Kidney epithelial cell (primary cell): ENCODE measurements at regions not wholly inside any gene's neighbourhood (a gene's known extent, or its start where the extent isn't known, plus 50 kb on each side); places are given as distances from the start of the nearest gene placed in this dataset.
A peak's percentile ranks its signal among the peaks of the same experiment; 100 is the strongest.

Experiments
- DNase-seq: peaks from one replicate; pipeline ENCODE4 v3.0.0-alpha.2; 2010; ENCODE audit warnings: low read depth
- H3K27me3 ChIP-seq: 2 replicates; pipeline ENCODE4 v1.6.0; 2011; ENCODE audit warnings: low read length; ENCODE audit not compliant: control insufficient read depth, insufficient read depth
- H3K36me3 ChIP-seq: 2 replicates; pipeline ENCODE4 v1.5.1; 2011; ENCODE audit warnings: low read length; ENCODE audit not compliant: control insufficient read depth, insufficient read depth
- H3K4me3 ChIP-seq: 2 replicates; pipeline ENCODE4 v1.5.1; 2011; ENCODE audit warnings: low read depth, mild to moderate bottlenecking, control low read depth, low read length
- CTCF ChIP-seq: IDR thresholded peaks from 2 replicates; pipeline ENCODE4 v1.5.1; 2011; ENCODE audit warnings: mild to moderate bottlenecking, moderate library complexity, low read length, control low read depth, inconsistent platforms; ENCODE audit not compliant: insufficient read depth, poor library complexity, severe bottlenecking

GRCh38 chr2:164429354-164429753 lies 191.9 kb downstream of the GRB14 start:
- Histone ChIP-seq H3K36me3 (no peaks in the 10 kb centered on the region), H3K27me3 (no peaks in the 10 kb centered on the region), H3K4me3 (no peak overlapping the region)
- no peak for TF ChIP-seq CTCF
- no peak for DNase-seq

GRCh38 chr2:164427111-164427510 lies 194.2 kb downstream of the GRB14 start:
- Histone ChIP-seq H3K4me3 (no peak overlapping the region), H3K36me3 (no peaks in the 10 kb centered on the region), H3K27me3 (no peaks in the 10 kb centered on the region)
- DNase-seq, result no peak
- TF ChIP-seq CTCF, result no peak

GRCh38 chr2:164420787-164421186 lies 200.5 kb downstream of the GRB14 start:
- Histone ChIP-seq H3K4me3 (no peak overlapping the region), H3K36me3 (no peaks in the 10 kb centered on the region), H3K27me3 (no peaks in the 10 kb centered on the region)
- no peak for TF ChIP-seq CTCF
- no peak for DNase-seq

- Histone ChIP-seq H3K36me3 (no peaks in the 10 kb centered on the region), H3K4me3 (no peak overlapping the region), H3K27me3 (no peaks in the 10 kb centered on the region)
- TF ChIP-seq CTCF, result no peak
- DNase-seq, result no peak
Observed at GRCh38 chr2:164412831-164413230, 208.5 kb downstream of the GRB14 start.

- TF ChIP-seq CTCF, result no peak
- H3K27me3 ChIP-seq, result no peaks in the 10 kb centered on the region
- H3K4me3 ChIP-seq, result no peak overlapping the region
- no peak for DNase-seq
- H3K36me3 ChIP-seq, result no peaks in the 10 kb centered on the region
Observed at GRCh38 chr2:164389411-164389810, 231.9 kb downstream of the GRB14 start.

- Histone ChIP-seq H3K27me3 (no peaks in the 10 kb centered on the region), H3K36me3 (no peaks in the 10 kb centered on the region), H3K4me3 (no peak overlapping the region)
- DNase-seq, result peak; percentile 88
- TF ChIP-seq CTCF, result no peak
Observed at GRCh38 chr2:164388511-164388910, 232.8 kb downstream of the GRB14 start.
